NCI-H774 (cell line): ENCODE measurements at regions not wholly inside any gene's neighbourhood (a gene's known extent, or its start where the extent isn't known, plus 50 kb on each side); places are given as distances from the start of the nearest gene placed in this dataset.
"Not testable (repeated sequence)": the region's sequence is repeated elsewhere in the genome, so short reads cannot be mapped to it uniquely, and the experiment has no call there.

Experiments
- DNase-seq: peaks from one replicate; lab custom pipeline; 2025; lab: John Stamatoyannopoulos, UW

- DNase-seq: peak; percentile 8
Observed at GRCh38 chr7:131861620-131862346, 305.4 kb upstream of the PODXL start.

DNA sequence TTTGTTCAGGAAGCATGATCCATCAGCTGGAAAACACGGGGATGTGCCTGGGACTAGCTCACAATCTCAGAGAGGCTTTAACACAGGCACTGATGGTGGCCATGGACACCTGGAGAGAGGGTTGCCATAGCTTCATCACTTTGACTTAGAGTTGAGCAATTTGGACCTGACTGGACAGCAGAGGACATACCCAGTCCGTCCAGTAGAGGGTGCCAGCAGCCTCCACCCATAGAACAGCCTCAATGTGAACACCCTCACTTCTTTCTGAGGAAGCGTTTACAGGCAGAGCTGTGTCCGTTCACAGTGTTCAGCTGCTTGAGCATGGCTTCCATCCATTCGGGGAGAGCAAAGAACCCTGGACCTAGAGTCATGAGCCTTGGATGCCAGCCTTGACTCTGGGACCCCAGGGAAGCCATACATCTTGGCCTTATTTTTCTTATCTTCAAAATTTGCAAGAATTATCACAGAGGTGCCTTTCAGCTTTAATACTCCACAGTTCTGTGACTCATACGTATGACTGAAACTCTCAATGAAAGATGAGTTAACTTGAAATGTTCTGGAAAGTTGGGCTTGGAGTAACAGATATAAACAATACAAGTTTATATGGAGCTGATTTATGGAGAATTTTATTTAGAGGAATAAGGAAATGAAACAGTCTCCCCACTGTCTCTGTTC, 302.9 kb upstream of the PODXL start:
- peak; percentile 19 for DNase-seq

GRCh38 chr7:131858611-131859010, 302.2 kb upstream of the PODXL start:
- DNase-seq: no peak

- DNase-seq: no peak
Observed at GRCh38 chr7:131849472-131849871, 293.0 kb upstream of the PODXL start.

DNA sequence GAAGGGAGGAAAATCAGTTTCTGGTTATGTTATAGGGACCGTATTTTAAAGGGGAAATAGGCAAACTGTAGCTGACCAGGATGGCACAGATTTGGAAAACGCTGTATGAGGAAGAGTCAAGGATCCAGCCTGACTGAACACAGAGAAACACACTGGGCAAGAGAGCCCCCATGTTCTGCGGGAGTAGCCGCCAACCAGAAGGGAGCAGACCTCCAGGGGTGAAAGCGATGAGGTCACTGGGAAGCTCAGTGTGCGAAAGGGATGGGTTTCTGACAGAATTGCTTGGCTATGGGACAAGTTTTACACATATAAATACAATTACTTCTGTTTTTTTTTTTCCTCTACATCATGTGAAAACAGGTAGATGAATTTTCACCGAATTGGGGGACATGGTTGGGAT, 291.6 kb upstream of the PODXL start:
- no peak for DNase-seq

DNA sequence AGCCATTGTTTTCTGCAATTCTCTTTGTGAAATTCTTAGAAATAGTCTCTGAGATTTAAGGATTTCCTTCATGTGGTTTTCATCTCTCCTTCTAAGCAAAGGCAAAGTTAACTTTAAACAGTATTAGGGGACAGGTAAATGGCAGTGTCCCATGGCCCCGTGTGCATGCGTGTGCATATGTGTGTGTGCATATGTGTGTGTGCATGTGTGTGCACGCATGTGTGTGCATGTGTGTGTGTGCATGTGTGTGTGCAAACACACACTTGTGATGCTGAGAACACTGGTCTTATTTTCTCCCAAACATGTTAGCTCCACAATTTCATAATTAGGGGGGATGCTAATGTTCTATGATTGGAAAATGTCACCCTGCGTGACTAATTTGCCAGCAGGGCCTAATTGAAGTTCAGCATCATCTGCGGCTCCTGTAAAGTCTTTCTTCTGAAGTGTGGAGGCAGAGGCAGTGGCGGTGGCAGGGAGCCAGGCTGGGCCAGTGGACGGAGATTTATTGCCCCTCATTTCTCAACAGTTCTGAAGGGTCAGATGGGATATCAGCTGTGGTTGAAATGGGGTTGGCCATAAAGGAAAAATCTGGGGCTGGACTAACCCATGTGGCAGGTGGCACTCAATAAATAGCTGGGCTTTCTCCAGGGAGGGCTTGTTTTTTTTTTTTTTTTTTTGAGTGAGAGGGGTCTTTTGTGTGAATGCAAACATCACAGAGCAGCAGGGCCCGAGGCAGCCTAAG, 289.3 kb upstream of the PODXL start:
- no peak for DNase-seq

GRCh38 chr7:131844369-131844768, 287.9 kb upstream of the PODXL start:
- DNase-seq: no peak

DNA sequence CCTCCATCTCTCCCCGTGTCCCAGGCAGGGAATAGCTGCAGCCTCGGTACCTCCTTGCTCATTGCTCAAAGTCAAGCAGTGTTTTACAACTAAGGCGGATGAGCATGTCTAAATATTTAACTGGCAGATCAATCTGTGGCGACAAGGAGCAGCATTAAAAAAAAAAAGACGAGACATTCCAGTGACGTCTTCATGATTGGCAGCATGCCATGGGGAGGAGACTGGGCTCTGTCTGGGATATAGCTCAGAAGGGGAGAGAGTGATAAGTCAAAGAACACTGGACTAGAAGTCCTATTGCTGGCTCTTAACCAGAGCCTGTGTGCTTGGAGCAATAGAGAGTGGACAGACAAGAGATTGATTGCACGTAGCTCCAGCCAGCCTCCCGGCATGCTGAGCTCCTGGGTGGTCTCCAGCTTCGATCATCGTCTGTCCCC, 287.5 kb upstream of the PODXL start:
- DNase-seq: no peak

DNA sequence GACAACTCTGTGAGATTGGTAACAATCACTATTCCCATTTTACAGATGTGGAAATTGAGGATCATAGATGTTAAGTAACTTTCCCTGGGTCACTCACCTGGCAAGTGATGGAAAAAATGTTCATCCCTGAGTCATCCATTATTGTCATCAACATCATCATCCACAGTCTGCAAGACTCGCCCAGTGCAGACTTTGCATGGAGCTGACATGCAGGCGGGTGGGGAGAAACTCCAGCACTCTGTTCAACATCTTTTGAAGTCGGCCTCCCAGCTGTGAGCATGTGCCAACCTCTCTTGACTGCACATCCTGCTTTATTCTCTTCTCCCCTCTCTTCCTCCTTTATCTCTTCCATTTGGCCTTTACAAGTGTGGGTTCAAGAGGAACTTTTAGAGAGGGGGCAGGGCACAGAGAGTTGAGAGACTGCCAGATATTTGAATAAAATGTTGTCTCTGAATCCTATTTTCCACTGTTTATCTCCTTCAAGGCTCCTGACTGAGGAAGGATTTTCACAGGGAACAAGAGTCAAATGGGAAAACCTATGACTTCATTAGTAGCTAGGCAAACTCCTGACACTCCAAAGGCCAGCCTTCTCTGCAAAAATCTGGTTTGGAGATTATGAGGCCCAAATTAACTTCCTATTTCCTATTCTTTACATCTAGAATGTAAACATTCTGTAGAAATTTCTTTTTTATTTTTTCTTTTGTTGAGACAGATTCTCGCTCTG, 283.7 kb upstream of the PODXL start:
- DNase-seq: no peak

- no peak for DNase-seq
Observed at GRCh38 chr7:131836733-131837132, 280.3 kb upstream of the PODXL start.

GRCh38 chr7:131835141-131835540, 278.7 kb upstream of the PODXL start:
- no peak for DNase-seq

- no peak for DNase-seq
Observed at GRCh38 chr7:131830681-131831080, 274.3 kb upstream of the PODXL start.

DNA sequence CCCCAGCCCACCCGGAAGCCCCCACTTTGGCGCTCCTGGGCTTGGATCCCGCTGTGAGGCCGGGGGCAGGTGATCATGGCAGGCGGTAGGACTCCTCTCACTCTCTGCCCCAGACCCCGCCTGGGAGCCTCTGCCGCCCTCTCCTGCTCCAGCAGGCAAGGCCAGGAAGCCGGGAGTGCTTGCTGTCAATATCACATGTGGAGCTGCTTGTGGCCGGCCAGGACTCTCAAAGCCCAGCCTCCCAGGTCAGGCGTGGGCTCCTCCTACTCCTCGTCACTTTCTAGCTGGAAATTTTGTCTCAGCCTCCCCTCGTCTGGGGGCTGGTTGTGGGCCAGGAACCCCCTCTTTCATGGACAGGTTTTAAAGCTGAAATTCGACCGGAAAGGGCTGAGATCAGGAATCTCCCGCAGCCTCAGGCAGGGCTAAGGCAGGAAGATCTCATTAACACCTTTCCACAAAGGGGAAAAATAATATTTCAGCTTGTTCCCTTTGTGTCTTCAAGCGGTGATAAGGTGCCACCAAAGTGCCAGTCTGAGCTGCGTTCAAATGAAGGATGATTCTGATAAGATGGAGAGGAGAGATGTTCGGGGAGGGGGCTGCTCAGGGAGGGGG, 273.6 kb upstream of the PODXL start:
- DNase-seq: no peak

- no peak for DNase-seq
Observed at GRCh38 chr7:131827421-131827820, 271.0 kb upstream of the PODXL start.

DNA sequence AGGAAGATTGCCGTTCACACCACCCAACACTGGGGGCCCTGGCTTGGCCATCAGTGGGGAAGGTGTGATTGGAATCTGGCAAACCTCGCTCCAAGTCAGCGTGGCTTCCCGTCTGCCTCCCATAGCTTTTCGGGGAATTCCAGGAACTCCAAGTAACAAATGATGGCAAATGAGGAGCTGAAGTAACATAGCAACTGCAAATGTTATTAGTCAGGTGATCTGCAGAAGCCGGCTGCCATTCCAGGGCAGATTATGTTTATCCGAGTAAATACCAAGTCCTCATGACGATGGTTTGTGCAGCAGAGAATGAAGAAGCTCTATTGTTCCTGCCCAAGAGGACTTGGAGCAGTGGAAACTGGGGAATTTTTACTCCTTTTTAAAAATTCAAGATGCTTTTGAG, 270.5 kb upstream of the PODXL start:
- no peak for DNase-seq

- not testable (repeated sequence) for DNase-seq
Observed at GRCh38 chr7:131823961-131824440, 267.6 kb upstream of the PODXL start.

DNA sequence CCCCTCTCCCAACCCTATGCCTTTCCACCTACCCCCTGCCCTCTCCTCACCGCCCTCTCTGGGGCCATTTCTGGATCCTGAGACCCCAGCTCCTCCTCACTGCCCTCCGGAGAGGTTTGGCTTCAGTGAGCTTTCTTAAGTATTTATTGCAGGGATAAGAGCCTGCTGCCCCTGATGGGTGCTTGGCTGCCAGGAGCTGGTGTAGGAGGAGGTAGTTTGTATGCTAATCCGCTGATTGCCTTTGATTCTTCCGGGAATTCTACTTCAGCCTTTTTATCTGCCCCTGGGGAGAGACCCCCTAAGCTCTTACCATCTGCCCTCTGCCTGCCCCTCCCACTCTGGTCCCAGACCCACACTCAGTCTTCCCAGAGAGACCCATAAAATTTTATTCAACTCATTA, 263.5 kb upstream of the PODXL start:
- DNase-seq: no peak

- DNase-seq: no peak
Observed at GRCh38 chr7:131816391-131817007, 260.1 kb upstream of the PODXL start.

- no peak for DNase-seq
Observed at GRCh38 chr7:131808736-131809135, 252.3 kb upstream of the PODXL start.

- not testable (repeated sequence) for DNase-seq
Observed at GRCh38 chr7:131808156-131808555, 251.7 kb upstream of the PODXL start.

GRCh38 chr7:131803816-131804215, 247.4 kb upstream of the PODXL start:
- DNase-seq: no peak
